ENCODE measurements at regions not wholly inside any gene's neighbourhood (a gene's known extent, or its start where the extent isn't known, plus 50 kb on each side); places are given as distances from the start of the nearest gene placed in this dataset.

DNA sequence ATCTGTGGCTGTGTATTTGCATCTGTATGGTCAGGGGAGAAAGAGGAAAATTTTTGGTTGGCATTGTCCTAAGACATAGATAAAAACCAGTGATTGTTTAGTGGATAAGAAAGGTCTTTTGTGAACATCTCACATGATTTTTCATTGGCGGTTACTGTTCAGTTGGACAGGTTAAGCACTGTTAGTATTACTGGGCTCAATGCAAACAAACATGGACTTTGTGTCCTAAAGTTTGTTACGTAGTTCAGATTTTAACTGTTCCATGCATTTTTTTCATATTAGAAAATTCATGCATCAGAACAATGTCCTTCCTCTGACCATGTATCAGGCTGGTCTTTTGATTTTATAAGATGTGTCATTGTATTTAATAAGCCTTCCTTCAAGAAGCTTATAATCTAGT lies 368.0 kb downstream of the MEIS1 start:
- H3K36me3 Mint-ChIP-seq = no peaks in the 10 kb centered on the region
- H3K27me3 Mint-ChIP-seq = peaks cover 0 to 1% (median 0%) of the 10 kb centered on the region in 5 donors
- no peak overlapping the region for H3K4me3 Mint-ChIP-seq
- H3K27ac Mint-ChIP-seq = no peak overlapping the region
- peaks cover 0 to 13% (median 6%) of the 10 kb centered on the region in 9 donors for H3K9me3 Mint-ChIP-seq
- no peaks in the 10 kb centered on the region for H3K4me1 Mint-ChIP-seq
- POLR2A ChIA-PET = no interaction called here
- DNase-seq (no peak), ATAC-seq (no peak)

DNA sequence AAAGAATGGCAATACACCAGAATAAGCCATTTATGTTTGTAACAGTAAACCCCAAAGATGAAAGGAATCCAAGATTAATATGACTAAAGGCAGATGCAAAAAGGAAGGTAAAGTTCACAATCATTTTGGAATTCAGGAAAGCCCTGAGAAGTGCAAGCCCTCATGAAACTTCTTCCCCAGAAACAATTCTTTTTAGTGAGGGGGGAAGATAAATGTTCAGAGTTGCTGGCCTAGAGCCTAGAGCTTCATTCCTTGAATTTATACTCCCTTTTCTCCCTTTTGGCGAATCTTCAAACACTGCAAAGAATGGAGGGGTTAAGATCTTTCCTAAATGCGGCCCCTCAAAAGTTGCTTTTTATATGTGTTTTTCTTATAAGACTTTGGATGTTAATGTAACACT lies 368.8 kb downstream of the MEIS1 start:
- peaks cover 0 to 1% (median 0%) of the 10 kb centered on the region in 5 donors for H3K27me3 Mint-ChIP-seq
- H3K4me1 Mint-ChIP-seq = no peaks in the 10 kb centered on the region
- ATAC-seq (no peak), DNase-seq (no peak)
- no peaks in the 10 kb centered on the region for H3K36me3 Mint-ChIP-seq
- POLR2A ChIA-PET = no interaction called here
- no peak overlapping the region for H3K27ac Mint-ChIP-seq
- peaks cover 0 to 6% (median 5%) of the 10 kb centered on the region in 9 donors for H3K9me3 Mint-ChIP-seq
- no peak overlapping the region for H3K4me3 Mint-ChIP-seq

DNA sequence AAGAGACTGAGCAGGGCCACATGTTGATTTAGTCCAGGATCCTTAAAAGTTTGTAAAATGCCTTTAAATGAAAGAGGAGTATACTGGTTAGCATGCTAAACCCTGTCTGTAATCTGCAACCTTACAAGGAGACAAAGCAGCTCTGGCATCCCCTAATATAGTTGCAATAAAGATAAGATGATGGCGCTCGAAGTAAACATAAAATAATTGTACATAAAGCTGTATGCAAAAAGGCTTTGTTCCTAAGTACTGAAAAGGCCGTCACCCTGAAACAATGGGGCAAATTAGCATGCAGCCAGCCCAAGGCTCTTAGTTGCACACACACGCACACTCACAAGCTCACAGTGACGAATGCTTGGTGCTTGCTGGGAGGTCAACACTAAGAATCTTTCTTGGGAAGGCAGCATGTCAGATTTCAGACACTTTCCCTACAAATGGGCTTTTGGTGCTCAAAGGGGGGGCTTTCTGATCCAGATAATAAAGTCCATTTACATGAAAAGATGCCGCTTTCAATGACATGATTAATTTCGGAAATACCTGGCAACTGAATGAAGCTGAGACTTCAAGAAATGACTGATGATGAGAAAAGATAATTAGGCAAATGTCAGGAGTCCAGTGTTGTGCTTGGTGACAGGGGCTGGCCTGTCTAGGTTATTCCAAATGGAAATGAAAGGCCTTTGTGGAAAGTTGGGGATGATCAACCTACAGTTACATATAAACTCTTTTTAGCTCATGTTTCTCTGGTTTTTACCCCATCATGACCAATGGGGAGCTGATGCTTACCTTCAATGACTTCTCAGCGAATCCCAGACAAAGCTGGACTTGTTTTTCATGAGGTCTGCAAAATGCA lies 370.3 kb downstream of the MEIS1 start:
- Mint-ChIP-seq H3K4me1 (no peaks in the 10 kb centered on the region), H3K4me3 (no peak overlapping the region), H3K36me3 (no peaks in the 10 kb centered on the region), H3K27ac (no peak overlapping the region), H3K27me3 (peaks cover 0 to 1% (median 0%) of the 10 kb centered on the region in 5 donors), H3K9me3 (peaks cover 0 to 6% (median 1%) of the 10 kb centered on the region in 9 donors)
- DNase-seq = no peak
- POLR2A ChIA-PET = no interaction called here
- no peak for ATAC-seq

DNA sequence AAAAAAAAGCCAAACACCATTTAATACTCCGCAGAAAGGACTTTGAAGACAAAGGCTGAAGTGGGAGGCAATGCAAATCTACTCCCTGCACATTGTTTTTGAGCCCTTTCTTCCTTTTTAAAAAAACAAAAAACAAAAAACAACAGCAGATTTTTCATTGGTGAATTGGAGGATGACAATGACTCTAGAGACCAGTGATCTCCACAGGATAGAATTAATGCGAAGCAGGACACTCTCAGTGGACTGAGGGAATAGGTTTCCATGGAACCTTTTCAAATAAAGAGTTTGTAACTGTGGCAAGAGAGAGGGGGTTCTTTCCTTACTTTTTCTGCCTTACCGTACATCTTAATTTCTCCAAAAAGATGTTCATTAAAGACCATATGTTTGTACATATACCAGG lies 371.0 kb downstream of the MEIS1 start:
- POLR2A ChIA-PET = no interaction called here
- DNase-seq (no peak), ATAC-seq (no peak)
- H3K36me3 Mint-ChIP-seq = no peaks in the 10 kb centered on the region
- H3K4me3 Mint-ChIP-seq = no peak overlapping the region
- no peak overlapping the region for H3K27ac Mint-ChIP-seq
- peaks cover 0 to 6% (median 1%) of the 10 kb centered on the region in 9 donors for H3K9me3 Mint-ChIP-seq
- H3K27me3 Mint-ChIP-seq = peaks cover 0 to 1% (median 0%) of the 10 kb centered on the region in 5 donors
- H3K4me1 Mint-ChIP-seq = no peaks in the 10 kb centered on the region

DNA sequence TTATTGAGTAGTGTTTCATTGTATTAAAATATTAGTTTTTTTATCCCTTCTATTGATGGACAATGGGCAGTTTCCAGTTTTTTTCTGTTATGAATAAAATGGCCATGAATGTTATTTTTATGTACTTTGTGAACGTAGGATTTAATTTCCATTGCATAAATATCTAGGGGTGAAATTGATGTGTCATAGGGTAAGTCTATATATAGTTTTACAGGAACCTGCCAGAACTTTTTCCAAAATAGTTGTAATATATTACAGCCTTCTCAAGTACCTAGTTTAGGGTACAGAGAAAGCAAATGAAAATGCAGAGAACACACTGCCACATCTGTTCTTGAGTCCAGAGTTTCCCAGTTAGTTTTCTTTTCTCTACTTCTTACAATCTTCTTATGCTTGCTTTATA lies 378.6 kb downstream of the MEIS1 start:
- ATAC-seq (no peak), DNase-seq (no peak)
- Mint-ChIP-seq H3K4me1 (no peaks in the 10 kb centered on the region), H3K36me3 (no peaks in the 10 kb centered on the region), H3K9me3 (peaks cover 0 to 10% (median 0%) of the 10 kb centered on the region in 9 donors), H3K27ac (no peak overlapping the region), H3K27me3 (no peaks in the 10 kb centered on the region), H3K4me3 (no peak overlapping the region)
- POLR2A ChIA-PET = no interaction called here

DNA sequence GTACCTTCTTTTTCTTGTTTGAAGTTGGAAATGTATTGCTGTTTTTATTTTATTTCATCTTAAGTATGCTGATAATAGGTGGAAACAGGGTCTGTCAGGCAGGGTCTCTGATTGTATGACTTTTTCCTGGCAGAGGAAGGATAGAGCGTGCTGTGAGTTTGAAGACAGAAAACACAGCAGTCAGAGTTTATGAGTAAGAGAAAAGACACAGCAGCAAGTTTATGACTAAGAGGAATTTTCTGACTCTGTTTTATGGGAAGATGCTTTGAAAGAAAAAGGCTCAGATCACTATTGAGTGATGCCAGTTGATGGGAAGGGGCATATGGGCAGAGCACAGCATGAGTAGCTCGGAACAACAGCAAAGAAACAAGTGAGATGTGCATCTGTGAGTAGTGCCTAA lies 379.1 kb downstream of the MEIS1 start:
- no peak overlapping the region for H3K27ac Mint-ChIP-seq
- ATAC-seq = no peak

DNA sequence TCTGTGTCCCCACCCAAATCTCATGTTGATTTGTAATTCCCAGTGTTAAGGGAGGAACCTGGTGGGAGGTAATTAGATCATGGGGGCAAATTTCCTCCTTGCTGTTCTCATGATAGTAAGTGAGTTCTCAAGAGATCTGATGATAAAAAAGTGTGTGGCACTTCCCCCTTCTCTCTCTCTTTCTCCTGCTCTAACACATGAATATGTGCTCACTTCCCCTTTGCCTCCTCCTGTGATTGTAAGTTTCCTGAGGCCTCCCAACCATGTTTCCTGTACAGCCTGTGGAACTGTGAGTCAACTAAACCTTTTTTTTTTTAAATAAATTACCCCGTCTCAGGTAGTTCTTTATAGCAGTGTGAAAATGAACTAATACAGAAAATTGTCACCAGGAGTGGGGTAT lies 380.0 kb downstream of the MEIS1 start:
- H3K27ac Mint-ChIP-seq = no peak overlapping the region
- no peaks in the 10 kb centered on the region for H3K4me1 Mint-ChIP-seq
- no peaks in the 10 kb centered on the region for H3K27me3 Mint-ChIP-seq
- H3K4me3 Mint-ChIP-seq = no peak overlapping the region
- DNase-seq = no peak
- H3K9me3 Mint-ChIP-seq = peaks cover 0 to 21% (median 2%) of the 10 kb centered on the region in 9 donors
- no peak for ATAC-seq
- POLR2A ChIA-PET = no interaction called here
- H3K36me3 Mint-ChIP-seq = no peaks in the 10 kb centered on the region

More for the DNA sequence above, 379.1 kb downstream of the MEIS1 start:
- H3K27me3 Mint-ChIP-seq = no peaks in the 10 kb centered on the region
- peaks cover 0 to 14% (median 1%) of the 10 kb centered on the region in 9 donors for H3K9me3 Mint-ChIP-seq
- DNase-seq = no peak
- no peaks in the 10 kb centered on the region for H3K4me1 Mint-ChIP-seq
- POLR2A ChIA-PET = no interaction called here
- H3K4me3 Mint-ChIP-seq = no peak overlapping the region
- no peaks in the 10 kb centered on the region for H3K36me3 Mint-ChIP-seq

DNA sequence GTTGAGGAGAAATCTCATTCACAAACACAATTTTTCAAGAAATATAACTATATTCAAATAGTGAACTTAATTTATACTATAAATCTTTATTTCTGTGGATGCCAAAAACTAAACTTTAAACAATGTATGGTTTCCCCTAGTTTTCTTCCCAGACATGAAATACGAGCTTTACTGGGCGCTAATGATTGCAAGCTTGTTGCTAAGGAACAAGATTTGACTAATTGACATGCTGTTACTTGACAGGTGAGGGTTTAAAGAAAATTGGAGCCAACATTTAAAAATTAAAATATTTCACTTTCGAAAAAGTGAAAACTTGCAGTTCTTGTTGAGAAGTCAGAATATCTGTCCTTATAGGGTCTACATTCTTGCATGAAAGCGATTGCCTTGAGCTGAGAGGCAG lies 381.0 kb downstream of the MEIS1 start:
- no peaks in the 10 kb centered on the region for H3K36me3 Mint-ChIP-seq
- no peaks in the 10 kb centered on the region for H3K4me1 Mint-ChIP-seq
- POLR2A ChIA-PET = no interaction called here
- H3K27me3 Mint-ChIP-seq = no peaks in the 10 kb centered on the region
- DNase-seq = no peak
- H3K27ac Mint-ChIP-seq = no peak overlapping the region
- H3K9me3 Mint-ChIP-seq = peaks cover 0 to 21% (median 5%) of the 10 kb centered on the region in 9 donors
- no peak for ATAC-seq
- H3K4me3 Mint-ChIP-seq = no peak overlapping the region

DNA sequence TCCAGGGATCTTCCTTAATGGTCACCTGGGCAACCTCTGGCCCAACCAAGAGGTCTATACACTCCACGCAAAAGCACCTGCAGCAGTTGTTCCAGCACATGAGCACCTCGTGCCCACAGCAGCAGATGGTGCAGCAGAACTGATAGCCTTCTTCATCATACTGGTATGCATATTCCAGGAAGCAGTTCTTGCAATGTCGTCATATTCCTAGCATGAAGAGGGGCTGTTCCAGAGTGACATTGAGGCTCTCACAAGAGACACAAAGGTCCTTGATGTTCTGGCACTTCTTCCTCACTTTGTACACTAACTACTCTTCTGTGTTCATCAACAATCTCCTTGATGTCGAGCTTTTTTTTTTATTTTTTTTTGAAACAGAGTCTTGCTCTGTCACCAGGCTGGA lies 386.2 kb downstream of the MEIS1 start:
- Mint-ChIP-seq H3K9me3 (peaks cover 0 to 14% (median 7%) of the 10 kb centered on the region in 9 donors), H3K36me3 (no peaks in the 10 kb centered on the region), H3K27me3 (peaks cover 0 to 4% (median 0%) of the 10 kb centered on the region in 5 donors), H3K27ac (peak overlapping the region in 1 of 10 donors; percentile 21), H3K4me3 (no peak overlapping the region), H3K4me1 (no peaks in the 10 kb centered on the region)
- POLR2A ChIA-PET = no interaction called here
- DNase-seq (no peak), ATAC-seq (no peak)

DNA sequence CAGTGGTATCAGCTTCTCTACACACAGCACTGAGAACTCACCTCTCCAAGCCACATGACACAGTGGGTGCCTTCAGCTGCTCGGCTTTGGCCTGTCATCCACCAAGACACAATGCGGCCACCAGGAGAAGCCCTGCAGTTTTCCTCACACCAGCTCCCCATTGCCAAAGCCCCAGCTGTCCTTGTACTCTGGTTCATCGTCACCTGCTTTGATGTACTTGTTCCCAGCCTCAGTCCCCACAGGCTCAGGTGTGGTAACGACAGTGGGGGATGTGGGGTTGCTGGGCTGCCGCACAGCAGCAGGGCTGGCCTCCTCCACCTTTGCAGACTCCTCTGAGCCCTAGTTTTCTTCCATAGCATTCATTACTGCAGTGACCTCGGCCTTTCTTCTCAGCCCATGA lies 387.3 kb downstream of the MEIS1 start:
- no peaks in the 10 kb centered on the region for H3K4me1 Mint-ChIP-seq
- H3K27ac Mint-ChIP-seq = no peak overlapping the region
- H3K36me3 Mint-ChIP-seq = no peaks in the 10 kb centered on the region
- no peak for ATAC-seq
- no peak for DNase-seq
- POLR2A ChIA-PET = no interaction called here
- H3K9me3 Mint-ChIP-seq = peaks cover 0 to 14% (median 7%) of the 10 kb centered on the region in 9 donors
- H3K4me3 Mint-ChIP-seq = no peak overlapping the region
- peaks cover 0 to 4% (median 0%) of the 10 kb centered on the region in 5 donors for H3K27me3 Mint-ChIP-seq

DNA sequence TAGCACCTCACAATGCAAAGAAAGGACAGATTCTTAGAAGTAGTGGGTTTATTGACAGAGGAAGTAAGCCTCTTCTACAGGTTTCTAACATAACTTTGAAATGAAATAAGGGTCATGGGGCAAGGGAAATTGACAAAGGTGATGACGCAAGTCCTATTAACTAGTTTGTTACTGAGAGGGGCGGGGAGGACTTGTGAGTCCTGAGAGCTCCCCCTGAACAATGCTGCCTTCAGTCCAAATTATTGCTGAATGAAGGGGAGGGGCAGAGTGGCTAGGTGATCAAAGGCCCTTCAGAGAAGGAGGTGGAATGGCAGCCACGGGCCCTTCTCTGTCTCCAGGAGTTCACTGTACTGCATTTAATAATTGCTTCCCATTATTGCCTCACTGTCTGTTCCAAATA lies 390.0 kb downstream of the MEIS1 start:
- Mint-ChIP-seq H3K36me3 (no peaks in the 10 kb centered on the region), H3K4me3 (no peak overlapping the region), H3K27me3 (peaks cover 0 to 4% (median 0%) of the 10 kb centered on the region in 5 donors), H3K4me1 (no peaks in the 10 kb centered on the region), H3K27ac (no peak overlapping the region), H3K9me3 (peaks cover 0 to 7% (median 3%) of the 10 kb centered on the region in 9 donors)
- ATAC-seq (no peak), DNase-seq (no peak)
- POLR2A ChIA-PET = no interaction called here

DNA sequence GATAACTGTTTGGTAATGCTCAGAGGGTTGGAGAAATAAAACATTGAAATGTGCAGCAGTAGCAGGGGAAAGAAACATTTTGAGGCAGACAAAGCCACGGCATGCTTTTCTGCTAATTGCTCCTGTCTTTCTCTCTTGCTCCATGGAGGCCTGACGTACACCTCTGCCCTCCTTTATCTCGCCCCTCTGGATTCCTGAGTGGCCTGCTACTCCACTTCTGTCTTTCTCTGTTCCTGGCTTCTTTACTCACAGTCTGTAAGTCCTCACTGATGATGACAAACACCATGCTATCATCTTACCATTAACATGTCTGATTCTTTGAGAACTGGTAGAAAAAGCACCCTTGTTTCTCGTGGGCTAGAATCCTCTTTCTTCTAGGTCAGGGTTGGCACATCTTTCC lies 392.9 kb downstream of the MEIS1 start:
- POLR2A ChIA-PET = no interaction called here
- H3K27ac Mint-ChIP-seq = no peak overlapping the region
- H3K27me3 Mint-ChIP-seq = peaks cover 0 to 3% (median 0%) of the 10 kb centered on the region in 5 donors
- no peaks in the 10 kb centered on the region for H3K4me1 Mint-ChIP-seq
- no peaks in the 10 kb centered on the region for H3K36me3 Mint-ChIP-seq
- ATAC-seq (no peak), DNase-seq (no peak)
- no peak overlapping the region for H3K4me3 Mint-ChIP-seq
- H3K9me3 Mint-ChIP-seq = peaks cover 0 to 8% (median 0%) of the 10 kb centered on the region in 9 donors

DNA sequence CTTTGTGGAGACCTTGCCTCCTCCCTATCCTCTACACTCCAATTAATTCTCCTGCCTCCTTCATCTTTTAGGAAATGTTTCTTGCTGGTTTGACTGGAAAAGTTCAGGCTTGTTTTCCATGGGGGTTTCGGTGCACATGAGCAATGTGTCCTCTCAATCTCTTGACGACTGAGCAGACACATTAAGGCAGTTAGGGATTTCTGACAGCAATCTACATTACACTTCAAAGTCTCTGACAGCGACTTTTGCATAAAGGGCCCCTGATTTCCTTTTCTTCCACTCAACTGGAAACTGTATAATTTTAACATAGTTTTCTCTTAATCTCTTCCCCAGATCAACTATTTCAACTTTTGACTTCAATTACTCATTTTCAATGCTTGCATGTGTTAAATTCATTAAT lies 394.0 kb downstream of the MEIS1 start:
- peaks cover 0 to 9% (median 0%) of the 10 kb centered on the region in 9 donors for H3K9me3 Mint-ChIP-seq
- H3K36me3 Mint-ChIP-seq = no peaks in the 10 kb centered on the region
- ATAC-seq (no peak), DNase-seq (no peak)
- H3K4me3 Mint-ChIP-seq = no peak overlapping the region
- POLR2A ChIA-PET = no interaction called here
- H3K4me1 Mint-ChIP-seq = no peaks in the 10 kb centered on the region
- H3K27me3 Mint-ChIP-seq = peaks cover 0 to 3% (median 0%) of the 10 kb centered on the region in 5 donors
- no peak overlapping the region for H3K27ac Mint-ChIP-seq

DNA sequence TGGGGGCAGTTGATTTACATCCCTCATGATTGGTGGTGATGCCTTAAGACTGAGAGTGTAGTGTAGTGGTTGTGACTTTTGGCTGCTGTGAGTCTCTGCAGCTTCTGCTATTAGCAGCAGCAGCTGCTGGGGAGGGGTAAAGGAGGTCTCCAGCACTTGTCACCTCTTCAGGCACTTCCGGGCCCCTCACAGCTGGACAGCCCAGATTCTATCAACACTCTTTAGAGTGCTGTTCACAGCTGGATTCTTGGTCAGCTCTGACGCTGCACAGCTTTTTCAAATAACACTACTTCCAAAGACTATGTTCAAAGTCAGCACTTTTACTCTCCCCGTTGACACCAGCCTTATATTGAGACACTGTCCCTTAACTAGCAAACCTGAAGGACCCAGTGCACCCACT lies 396.0 kb downstream of the MEIS1 start:
- ATAC-seq (no peak), DNase-seq (no peak)
- no peak overlapping the region for H3K27ac Mint-ChIP-seq
- H3K27me3 Mint-ChIP-seq = peaks cover 0 to 3% (median 0%) of the 10 kb centered on the region in 5 donors
- no peaks in the 10 kb centered on the region for H3K4me1 Mint-ChIP-seq
- POLR2A ChIA-PET = no interaction called here
- no peaks in the 10 kb centered on the region for H3K36me3 Mint-ChIP-seq
- peaks cover 0 to 7% (median 0%) of the 10 kb centered on the region in 9 donors for H3K9me3 Mint-ChIP-seq
- no peak overlapping the region for H3K4me3 Mint-ChIP-seq

Measured in naive thymus-derived CD8-positive, alpha-beta T cell (primary cell).